ENCODE measurements at regions not wholly inside any gene's neighbourhood (a gene's known extent, or its start where the extent isn't known, plus 50 kb on each side); places are given as distances from the start of the nearest gene placed in this dataset.

- intact Hi-C loops (cut with micrococcal nuclease; ENCODE audit: unreplicated experiment) = no loop called here
- Histone ChIP-seq H3K9me2 (ENCODE audit: insufficient read depth, low read length) (no peaks in the 10 kb centered on the region), H3K27ac (ENCODE audit: low read depth, low read length, poor library complexity, severe bottlenecking) (no peak overlapping the region), H4K20me1 (ENCODE audit: insufficient read depth, low read length) (no peaks in the 10 kb centered on the region), H3K4me1 (ENCODE audit: insufficient read depth, low read length, poor library complexity, severe bottlenecking) (no peaks in the 10 kb centered on the region), H2AFZ (ENCODE audit: low read length) (no peak overlapping the region), H3K79me2 (ENCODE audit: insufficient read depth, low read depth, low read length) (no peaks in the 10 kb centered on the region), H3K4me2 (ENCODE audit: low read length) (no peak overlapping the region), H3K4me3 (ENCODE audit: low read depth, low read length, poor library complexity, severe bottlenecking) (no peak overlapping the region), H3K36me3 (ENCODE audit: insufficient read depth, low read length) (no peaks in the 10 kb centered on the region), H3K9me3 (ENCODE audit: low read length) (no peaks in the 10 kb centered on the region)
- no TSS peak for BruUV-seq (replicated peaks)
- POLR2A ChIA-PET = no interaction called here
- TF ChIP-seq CTCF (conservative IDR thresholded peaks at IDR 0.05; ENCODE audit: low read length) (no peak), EZH2phosphoT487 (IDR thresholded peaks at IDR 0.05; ENCODE audit: borderline replicate concordance, low read depth, low read length) (no peak)
- CTCF ChIA-PET (ENCODE audit: unreplicated experiment) = no interaction called here
- no peak for DNase-seq (ENCODE audit: low spot score)
These were observed 154.8 kb upstream of the ZNF236 start for GRCh38 chr18:76667603-76668002.

- Histone ChIP-seq H3K9me2 (ENCODE audit: insufficient read depth, low read length) (no peaks in the 10 kb centered on the region), H3K36me3 (ENCODE audit: insufficient read depth, low read length) (no peaks in the 10 kb centered on the region), H3K4me1 (ENCODE audit: insufficient read depth, low read length, poor library complexity, severe bottlenecking) (no peaks in the 10 kb centered on the region), H3K4me3 (ENCODE audit: low read depth, low read length, poor library complexity, severe bottlenecking) (no peak overlapping the region), H3K79me2 (ENCODE audit: insufficient read depth, low read depth, low read length) (no peaks in the 10 kb centered on the region), H4K20me1 (ENCODE audit: insufficient read depth, low read length) (no peaks in the 10 kb centered on the region), H3K27ac (ENCODE audit: low read depth, low read length, poor library complexity, severe bottlenecking) (no peak overlapping the region), H3K9me3 (ENCODE audit: low read length) (no peaks in the 10 kb centered on the region), H2AFZ (ENCODE audit: low read length) (no peak overlapping the region), H3K4me2 (ENCODE audit: low read length) (no peak overlapping the region)
- POLR2A ChIA-PET = no interaction called here
- CTCF ChIA-PET (ENCODE audit: unreplicated experiment) = no interaction called here
- TF ChIP-seq CTCF (conservative IDR thresholded peaks at IDR 0.05; ENCODE audit: low read length) (no peak), EZH2phosphoT487 (IDR thresholded peaks at IDR 0.05; ENCODE audit: borderline replicate concordance, low read depth, low read length) (no peak)
- BruUV-seq (replicated peaks) = no TSS peak
- intact Hi-C loops (cut with micrococcal nuclease; ENCODE audit: unreplicated experiment) = no loop called here
- no peak for DNase-seq (ENCODE audit: low spot score)
These were observed 159.7 kb upstream of the ZNF236 start for GRCh38 chr18:76662626-76663025.

GRCh38 chr18:76660571-76661192, 161.7 kb upstream of the ZNF236 start:
- BruUV-seq (replicated peaks) = no TSS peak
- DNase-seq (ENCODE audit: low spot score) = no peak
- Histone ChIP-seq H3K4me2 (ENCODE audit: low read length) (no peak overlapping the region), H3K27ac (ENCODE audit: low read depth, low read length, poor library complexity, severe bottlenecking) (no peak overlapping the region), H3K9me3 (ENCODE audit: low read length) (no peaks in the 10 kb centered on the region), H2AFZ (ENCODE audit: low read length) (no peak overlapping the region), H3K4me3 (ENCODE audit: low read depth, low read length, poor library complexity, severe bottlenecking) (no peak overlapping the region), H3K4me1 (ENCODE audit: insufficient read depth, low read length, poor library complexity, severe bottlenecking) (no peaks in the 10 kb centered on the region), H4K20me1 (ENCODE audit: insufficient read depth, low read length) (no peaks in the 10 kb centered on the region), H3K9me2 (ENCODE audit: insufficient read depth, low read length) (no peaks in the 10 kb centered on the region), H3K36me3 (ENCODE audit: insufficient read depth, low read length) (no peaks in the 10 kb centered on the region), H3K79me2 (ENCODE audit: insufficient read depth, low read depth, low read length) (no peaks in the 10 kb centered on the region)
- ChIA-PET CTCF (ENCODE audit: unreplicated experiment) (no interaction called here), POLR2A (no interaction called here)
- intact Hi-C loops (cut with micrococcal nuclease; ENCODE audit: unreplicated experiment) = no loop called here
- no peak for TF ChIP-seq CTCF (conservative IDR thresholded peaks at IDR 0.05; ENCODE audit: low read length)
- no peak for TF ChIP-seq EZH2phosphoT487 (IDR thresholded peaks at IDR 0.05; ENCODE audit: borderline replicate concordance, low read depth, low read length)

All from OCI-LY7 (cell line).